ENCODE measurements at regions not wholly inside any gene's neighbourhood (a gene's known extent, or its start where the extent isn't known, plus 50 kb on each side); places are given as distances from the start of the nearest gene placed in this dataset.

DNA sequence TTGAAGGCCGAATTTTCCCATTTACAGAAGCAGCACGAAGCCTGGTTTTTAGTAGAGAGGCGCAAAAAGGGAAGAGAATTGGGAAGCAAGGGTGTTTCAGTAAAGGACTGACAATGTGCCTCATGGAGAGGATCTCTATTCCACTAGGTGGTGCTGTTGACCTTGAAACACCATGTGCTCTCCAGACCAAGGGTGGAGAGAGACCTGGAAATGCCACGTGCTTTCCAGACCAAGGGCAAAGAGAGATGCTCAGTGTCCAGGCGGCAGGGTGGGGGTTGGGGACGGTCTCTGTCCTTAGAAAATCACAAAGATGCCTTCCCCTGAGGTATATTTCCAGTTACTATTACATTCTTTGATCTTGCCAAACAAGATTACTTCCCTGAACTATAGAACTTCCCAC lies 425.3 kb downstream of the CSNK1G3 start:
- TF ChIP-seq RARB (CRISPR knock-in tag; IDR thresholded peaks at IDR 0.05) (no peak), ZNF565 (CRISPR knock-in tag; conservative IDR thresholded peaks at IDR 0.05; ENCODE audit: low read depth) (no peak)
